ENCODE measurements at regions not wholly inside any gene's neighbourhood (a gene's known extent, or its start where the extent isn't known, plus 50 kb on each side); places are given as distances from the start of the nearest gene placed in this dataset.

- no peak for TF ChIP-seq POLR2AphosphoS5 (IDR thresholded peaks at IDR 0.05)
- no peak for TF ChIP-seq POLR2A (IDR thresholded peaks at IDR 0.05; ENCODE audit: low read depth)
- TF ChIP-seq EP300 (IDR thresholded peaks at IDR 0.05), result no peak
- no peak for TF ChIP-seq CTCF (IDR thresholded peaks at IDR 0.05)
- peaks cover 0 to 7% (median 0%) of the 10 kb centered on the region in 4 donors for H3K4me1 ChIP-seq
- intact Hi-C loops (cut with DNase I), result no loop called here
- DNase-seq (ENCODE audit: extremely low spot score), result no peak
- H3K9me3 ChIP-seq, result no peaks in the 10 kb centered on the region
- H3K36me3 ChIP-seq, result no peaks in the 10 kb centered on the region
- H3K27me3 ChIP-seq, result no peaks in the 10 kb centered on the region
- 75% methylated on average over 8 of the region's 8 CpGs for WGBS
- no peak overlapping the region for H3K4me3 ChIP-seq
- no peak overlapping the region for H3K27ac ChIP-seq (replicated peaks in 1 of 4)
These were observed 380.6 kb upstream of the JAG1 start for GRCh38 chr20:11054266-11054993.

- 56% methylated on average over 5 of the region's 5 CpGs for WGBS
- no peaks in the 10 kb centered on the region for H3K36me3 ChIP-seq
- peaks cover 0 to 7% (median 0%) of the 10 kb centered on the region in 4 donors for H3K4me1 ChIP-seq
- no peak for TF ChIP-seq CTCF (IDR thresholded peaks at IDR 0.05)
- TF ChIP-seq POLR2AphosphoS5 (IDR thresholded peaks at IDR 0.05), result no peak
- TF ChIP-seq POLR2A (IDR thresholded peaks at IDR 0.05; ENCODE audit: low read depth), result no peak
- TF ChIP-seq EP300 (IDR thresholded peaks at IDR 0.05), result no peak
- DNase-seq (ENCODE audit: extremely low spot score), result no peak
- intact Hi-C loops (cut with DNase I), result no loop called here
- no peaks in the 10 kb centered on the region for H3K9me3 ChIP-seq
- H3K27me3 ChIP-seq, result no peaks in the 10 kb centered on the region
- no peak overlapping the region for H3K4me3 ChIP-seq
- H3K27ac ChIP-seq (replicated peaks in 1 of 4), result no peak overlapping the region
These were observed 382.6 kb upstream of the JAG1 start for GRCh38 chr20:11056414-11056813.

GRCh38 chr20:11057624-11058023, 383.8 kb upstream of the JAG1 start:
- Histone ChIP-seq H3K4me1 (peaks cover 0 to 7% (median 0%) of the 10 kb centered on the region in 4 donors), H3K4me3 (no peak overlapping the region), H3K27ac (replicated peaks in 1 of 4) (peak overlapping the region; percentile 8 to 57 (median 36)), H3K36me3 (no peaks in the 10 kb centered on the region), H3K27me3 (no peaks in the 10 kb centered on the region), H3K9me3 (no peaks in the 10 kb centered on the region)
- intact Hi-C loops (cut with DNase I), result no loop called here
- no peak for DNase-seq (ENCODE audit: extremely low spot score)
- 48% methylated on average over 1 of the region's 1 CpG for WGBS
- TF ChIP-seq EP300 (IDR thresholded peaks at IDR 0.05) (no peak), POLR2AphosphoS5 (IDR thresholded peaks at IDR 0.05) (no peak), CTCF (IDR thresholded peaks at IDR 0.05) (no peak), POLR2A (IDR thresholded peaks at IDR 0.05; ENCODE audit: low read depth) (no peak)

GRCh38 chr20:11059659-11060058, 385.9 kb upstream of the JAG1 start:
- Histone ChIP-seq H3K27ac (replicated peaks in 1 of 4) (no peak overlapping the region), H3K9me3 (no peaks in the 10 kb centered on the region), H3K27me3 (no peaks in the 10 kb centered on the region), H3K4me3 (no peak overlapping the region), H3K4me1 (peaks cover 0 to 7% (median 0%) of the 10 kb centered on the region in 4 donors), H3K36me3 (no peaks in the 10 kb centered on the region)
- WGBS, result 75% methylated on average over 2 of the region's 2 CpGs
- intact Hi-C loops (cut with DNase I), result no loop called here
- DNase-seq (ENCODE audit: extremely low spot score), result no peak
- TF ChIP-seq POLR2AphosphoS5 (IDR thresholded peaks at IDR 0.05) (no peak), CTCF (IDR thresholded peaks at IDR 0.05) (no peak), EP300 (IDR thresholded peaks at IDR 0.05) (no peak), POLR2A (IDR thresholded peaks at IDR 0.05; ENCODE audit: low read depth) (no peak)
